ENCODE measurements at regions not wholly inside any gene's neighbourhood (a gene's known extent, or its start where the extent isn't known, plus 50 kb on each side); places are given as distances from the start of the nearest gene placed in this dataset.

DNA sequence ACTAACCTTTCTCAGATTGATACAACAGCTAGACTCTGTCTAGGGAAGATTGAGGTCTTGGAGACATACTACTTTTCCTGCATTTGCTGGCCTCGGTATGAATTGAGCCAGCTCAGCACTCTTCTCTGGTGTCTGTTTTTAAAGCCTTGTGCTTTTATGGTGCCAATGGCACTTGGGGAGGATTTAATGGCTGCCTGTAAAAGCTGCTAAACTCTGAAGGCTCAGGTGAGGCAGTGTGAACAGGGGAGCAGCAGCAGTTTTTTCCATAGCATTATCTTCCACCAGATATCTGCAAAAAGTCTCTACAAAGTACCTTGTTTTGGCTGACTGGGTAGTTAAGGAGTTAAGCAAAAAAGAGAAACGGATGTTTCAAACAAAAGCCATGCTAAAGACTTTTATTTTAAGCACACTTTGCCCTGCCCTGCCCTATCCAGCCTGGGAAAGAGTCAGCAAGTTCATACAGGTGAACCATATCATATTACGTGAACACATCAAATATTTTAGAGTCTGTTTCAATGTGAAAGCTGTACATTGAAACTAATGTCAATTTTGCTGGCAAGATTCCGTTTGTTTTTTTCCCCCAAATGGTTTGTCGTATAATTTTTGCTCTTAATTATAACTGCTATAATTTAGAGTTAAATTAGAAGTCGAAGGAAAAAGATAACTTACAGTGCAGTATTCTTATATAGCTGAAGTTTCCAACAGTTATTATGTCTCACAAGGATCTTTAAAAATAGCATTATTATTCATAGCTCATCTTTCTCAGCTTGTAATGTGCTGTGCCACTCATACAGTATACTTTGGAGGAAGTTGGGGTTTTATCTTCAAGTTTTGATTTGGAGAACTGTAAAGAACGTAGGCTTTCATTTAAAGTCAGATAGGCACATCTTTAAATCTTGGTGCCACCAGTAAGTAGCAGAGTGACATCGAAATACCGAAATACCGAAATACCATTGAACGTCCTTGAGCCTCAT, 424.1 kb upstream of the CD180 start:
- TF ChIP-seq FOXP2 (optimal IDR thresholded peaks at IDR 0.05; ENCODE audit: borderline replicate concordance, extremely low read depth, extremely low read length, insufficient read depth) (no peak), TAF1 (IDR thresholded peaks at IDR 0.05; ENCODE audit: borderline replicate concordance, insufficient read depth, low read length) (no peak), POLR2AphosphoS5 (IDR thresholded peaks at IDR 0.05; ENCODE audit: low read depth, low read length) (no peak), SIN3A (IDR thresholded peaks at IDR 0.05; ENCODE audit: borderline replicate concordance, insufficient read depth, low read length) (no peak)
- TF ChIP-seq, protein P1, sequence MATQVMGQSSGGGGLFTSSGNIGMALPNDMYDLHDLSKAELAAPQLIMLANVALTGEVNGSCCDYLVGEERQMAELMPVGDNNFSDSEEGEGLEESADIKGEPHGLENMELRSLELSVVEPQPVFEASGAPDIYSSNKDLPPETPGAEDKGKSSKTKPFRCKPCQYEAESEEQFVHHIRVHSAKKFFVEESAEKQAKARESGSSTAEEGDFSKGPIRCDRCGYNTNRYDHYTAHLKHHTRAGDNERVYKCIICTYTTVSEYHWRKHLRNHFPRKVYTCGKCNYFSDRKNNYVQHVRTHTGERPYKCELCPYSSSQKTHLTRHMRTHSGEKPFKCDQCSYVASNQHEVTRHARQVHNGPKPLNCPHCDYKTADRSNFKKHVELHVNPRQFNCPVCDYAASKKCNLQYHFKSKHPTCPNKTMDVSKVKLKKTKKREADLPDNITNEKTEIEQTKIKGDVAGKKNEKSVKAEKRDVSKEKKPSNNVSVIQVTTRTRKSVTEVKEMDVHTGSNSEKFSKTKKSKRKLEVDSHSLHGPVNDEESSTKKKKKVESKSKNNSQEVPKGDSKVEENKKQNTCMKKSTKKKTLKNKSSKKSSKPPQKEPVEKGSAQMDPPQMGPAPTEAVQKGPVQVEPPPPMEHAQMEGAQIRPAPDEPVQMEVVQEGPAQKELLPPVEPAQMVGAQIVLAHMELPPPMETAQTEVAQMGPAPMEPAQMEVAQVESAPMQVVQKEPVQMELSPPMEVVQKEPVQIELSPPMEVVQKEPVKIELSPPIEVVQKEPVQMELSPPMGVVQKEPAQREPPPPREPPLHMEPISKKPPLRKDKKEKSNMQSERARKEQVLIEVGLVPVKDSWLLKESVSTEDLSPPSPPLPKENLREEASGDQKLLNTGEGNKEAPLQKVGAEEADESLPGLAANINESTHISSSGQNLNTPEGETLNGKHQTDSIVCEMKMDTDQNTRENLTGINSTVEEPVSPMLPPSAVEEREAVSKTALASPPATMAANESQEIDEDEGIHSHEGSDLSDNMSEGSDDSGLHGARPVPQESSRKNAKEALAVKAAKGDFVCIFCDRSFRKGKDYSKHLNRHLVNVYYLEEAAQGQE (IDR thresholded peaks at IDR 0.05; ENCODE audit: insufficient read depth in 1 of 2, low read depth in 2 of 2, low read length in 2 of 2): no peak

DNA sequence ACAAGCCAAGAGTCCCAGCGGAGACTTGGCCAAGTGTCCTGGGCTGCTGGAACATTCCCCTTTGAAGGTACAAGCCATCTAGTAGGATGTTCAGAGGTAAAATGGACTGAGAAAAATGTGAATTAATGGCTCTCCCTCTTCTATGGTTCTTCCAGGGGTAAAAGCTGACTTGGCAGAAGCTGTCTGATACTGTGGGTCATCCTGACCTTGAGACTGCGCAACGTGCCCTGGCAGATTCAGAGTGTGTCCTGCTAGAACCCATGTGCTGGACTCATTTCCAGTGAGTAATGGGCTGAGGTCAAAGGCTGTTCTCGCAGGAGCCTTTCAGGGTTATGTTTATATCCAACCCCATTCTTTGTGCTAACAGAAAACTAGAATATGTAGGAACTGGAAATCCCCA, 423.0 kb upstream of the CD180 start:
- no peak for TF ChIP-seq FOXP2 (optimal IDR thresholded peaks at IDR 0.05; ENCODE audit: borderline replicate concordance, extremely low read depth, extremely low read length, insufficient read depth)
- TF ChIP-seq, protein P1 (IDR thresholded peaks at IDR 0.05; ENCODE audit: insufficient read depth in 1 of 2, low read depth in 2 of 2, low read length in 2 of 2): no peak
- no peak for TF ChIP-seq POLR2AphosphoS5 (IDR thresholded peaks at IDR 0.05; ENCODE audit: low read depth, low read length)

DNA sequence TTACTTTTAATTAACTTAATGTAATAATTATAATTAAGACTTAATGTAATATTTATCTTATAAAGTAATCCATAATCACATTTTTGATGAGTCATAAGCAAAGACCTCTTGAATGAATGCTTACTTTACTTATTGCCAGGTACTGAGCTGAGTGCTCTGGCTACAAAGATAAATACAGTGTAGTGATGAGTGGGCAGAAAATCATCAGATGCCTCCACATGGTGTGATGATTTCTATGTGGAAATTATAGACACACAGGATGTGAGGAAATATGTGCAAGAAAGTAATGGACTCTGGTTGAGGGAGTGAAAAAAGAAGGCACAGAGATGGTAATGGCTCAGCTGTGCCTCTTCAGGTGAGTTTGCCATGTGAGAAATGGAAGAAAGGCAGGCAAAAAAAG, 422.6 kb upstream of the CD180 start:
- TF ChIP-seq, protein P1 (IDR thresholded peaks at IDR 0.05; ENCODE audit: insufficient read depth in 1 of 2, low read depth in 2 of 2, low read length in 2 of 2): no peak
- TF ChIP-seq FOXP2 (optimal IDR thresholded peaks at IDR 0.05; ENCODE audit: borderline replicate concordance, extremely low read depth, extremely low read length, insufficient read depth) (no peak), TAF1 (IDR thresholded peaks at IDR 0.05; ENCODE audit: borderline replicate concordance, insufficient read depth, low read length) (no peak), SIN3A (IDR thresholded peaks at IDR 0.05; ENCODE audit: borderline replicate concordance, insufficient read depth, low read length) (no peak), POLR2AphosphoS5 (IDR thresholded peaks at IDR 0.05; ENCODE audit: low read depth, low read length) (no peak)

DNA sequence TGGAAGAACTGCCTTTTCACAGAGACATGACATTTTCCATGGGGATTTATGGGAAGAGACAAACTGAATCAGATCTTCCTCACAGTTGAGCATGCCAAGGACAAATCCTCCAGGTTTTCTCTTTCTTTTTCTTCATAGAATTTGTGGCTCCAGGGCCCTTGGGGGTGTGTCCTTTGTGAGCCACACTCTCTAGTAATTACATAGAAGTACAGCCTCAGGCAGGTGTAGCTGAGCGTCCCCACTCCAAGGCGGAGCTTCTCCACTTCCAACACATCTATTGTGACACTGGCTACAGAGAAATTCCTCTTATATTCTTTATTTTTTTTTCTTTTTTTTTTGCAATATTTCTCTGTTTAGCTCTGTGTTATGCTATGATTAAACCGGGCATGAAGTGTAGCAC, 420.5 kb upstream of the CD180 start:
- TF ChIP-seq SIN3A (IDR thresholded peaks at IDR 0.05; ENCODE audit: borderline replicate concordance, insufficient read depth, low read length): no peak
- TF ChIP-seq TAF1 (IDR thresholded peaks at IDR 0.05; ENCODE audit: borderline replicate concordance, insufficient read depth, low read length): no peak

DNA sequence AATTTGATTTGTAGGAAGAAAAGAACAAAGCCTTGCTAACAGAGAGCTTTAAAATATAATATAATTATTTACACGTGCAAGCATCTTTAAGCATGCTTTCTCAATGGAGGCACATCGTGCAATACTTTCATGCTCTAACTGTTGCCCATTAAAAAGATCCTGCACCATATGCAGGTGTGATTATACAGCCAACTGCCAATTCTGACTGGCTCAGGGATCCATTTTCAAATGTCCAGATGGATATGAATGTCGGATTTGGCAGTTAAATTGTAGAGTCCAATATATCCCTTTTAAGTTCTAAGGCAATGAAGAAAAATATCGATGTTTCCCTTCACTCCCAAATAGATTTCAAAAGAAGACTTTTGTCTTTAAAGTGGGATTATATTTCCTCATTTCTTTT, 416.4 kb upstream of the CD180 start:
- TF ChIP-seq POLR2AphosphoS5 (IDR thresholded peaks at IDR 0.05; ENCODE audit: low read depth, low read length): no peak
- TF ChIP-seq SIN3A (IDR thresholded peaks at IDR 0.05; ENCODE audit: borderline replicate concordance, insufficient read depth, low read length): no peak
- TF ChIP-seq, protein P1 (IDR thresholded peaks at IDR 0.05; ENCODE audit: insufficient read depth in 1 of 2, low read depth in 2 of 2, low read length in 2 of 2): no peak
- TF ChIP-seq FOXP2 (optimal IDR thresholded peaks at IDR 0.05; ENCODE audit: borderline replicate concordance, extremely low read depth, extremely low read length, insufficient read depth): no peak
- TF ChIP-seq TAF1 (IDR thresholded peaks at IDR 0.05; ENCODE audit: borderline replicate concordance, insufficient read depth, low read length): no peak

Data from PFSK-1 (cell line).